ENCODE measurements at regions not wholly inside any gene's neighbourhood (a gene's known extent, or its start where the extent isn't known, plus 50 kb on each side); places are given as distances from the start of the nearest gene placed in this dataset.

- TF ChIP-seq CTCF (IDR thresholded peaks at IDR 0.05; ENCODE audit: low read depth, low read length, missing input control) = no peak
- no peak for TF ChIP-seq ATF3 (IDR thresholded peaks at IDR 0.05)
- no peak for TF ChIP-seq JUND (IDR thresholded peaks at IDR 0.05)
- TF ChIP-seq REST (IDR thresholded peaks at IDR 0.05) = no peak
Observed at GRCh38 chr16:48836636-48837035, 226.7 kb upstream of the N4BP1 start.
